GM12878 (cell line): ENCODE measurements at regions not wholly inside any gene's neighbourhood (a gene's known extent, or its start where the extent isn't known, plus 50 kb on each side); places are given as distances from the start of the nearest gene placed in this dataset.

Experiments
- ATAC-seq: fragments of 200-7000 bp; cut with Tn5 transposase; 3 replicates; pipeline ENCODE4 v1.9.1; 2020; ENCODE audit warnings: mild to moderate bottlenecking, moderate library complexity
- BruUV-seq: library from RNA; stranded (reverse); fragments of 400-500 nt; replicated peaks from 2 replicates; lab custom pipeline; 2021; lab: Mats Ljungman, UMichigan
- CTCF ChIA-PET: fragments of 300-600 bp; sonication (Branson Sonifier 250); formaldehyde crosslinking; extraction: SDS; loops from one replicate; lab custom pipeline; 2021; ENCODE audit warnings: inconsistent platforms; lab: Yijun Ruan, JAX
- POLR2A ChIA-PET: fragments of 350-600 bp; formaldehyde crosslinking; extraction: SDS; loops from one replicate; lab custom pipeline; 2021; ENCODE audit warnings: inconsistent platforms; lab: Charles Lee
- RAD21 ChIA-PET: fragments of 300-600 bp; sonication (Branson Sonifier 250); formaldehyde crosslinking; loops from one replicate; lab custom pipeline; 2023; ENCODE audit warnings: antibody characterized with exemption; ENCODE audit not compliant: unreplicated experiment; lab: Charles Lee
- SMC1A ChIA-PET: fragments of 300-600 bp; sonication (Branson Sonifier 250); formaldehyde crosslinking; loops from one replicate; lab custom pipeline; 2023; ENCODE audit not compliant: unreplicated experiment, uncharacterized antibody; lab: Charles Lee
- DNase-seq: peaks from one replicate; pipeline ENCODE4 v3.0.0-alpha.2; 2011; ENCODE audit warnings: low read depth, low spot score
- FAIRE-seq: peaks from 3 replicates; lab custom pipeline; 2011; peaks lifted over from hg19 to GRCh38; lab: Jason Lieb, UNC
- H2AFZ ChIP-seq: 2 replicates; pipeline ENCODE4 v1.6.0; 2011; ENCODE audit warnings: low read depth, low read length, control low read depth; ENCODE audit not compliant: control insufficient read depth
- H3K27ac ChIP-seq: 2 replicates; pipeline ENCODE4 v1.5.1; 2011; ENCODE audit warnings: control low read depth; ENCODE audit not compliant: control insufficient read depth, insufficient read depth
- H3K27me3 ChIP-seq, 2 experiments: replicated peaks in 1 of 2; 2 replicates each; pipeline versions ENCODE4 v1.6.0 to v1.6.1; 2011; ENCODE audit warnings: low read length in 1 of 2; ENCODE audit not compliant: control insufficient read depth in 2 of 2, insufficient read depth in 2 of 2
- H3K36me3 ChIP-seq, 2 experiments: 2 replicates each; pipeline ENCODE4 v1.5.1; 2011; ENCODE audit warnings: low read length in 1 of 2; ENCODE audit not compliant: control insufficient read depth in 2 of 2, insufficient read depth in 2 of 2
- H3K4me1 ChIP-seq: 2 replicates; pipeline ENCODE4 v1.6.1; 2011; ENCODE audit warnings: mild to moderate bottlenecking, low read length, moderate library complexity, mixed read lengths; ENCODE audit not compliant: control insufficient read depth, insufficient read depth
- H3K4me2 ChIP-seq: 2 replicates; pipeline ENCODE4 v1.6.0; 2011; ENCODE audit warnings: control low read depth; ENCODE audit not compliant: control insufficient read depth, insufficient read depth
- H3K4me3 ChIP-seq: fragments of 200-600 bp; sonication (generic); 2 replicates; pipeline ENCODE4 v1.5.1; 2016
- H3K79me2 ChIP-seq: 2 replicates; pipeline ENCODE4 v1.6.0; 2011; ENCODE audit warnings: low read length; ENCODE audit not compliant: control insufficient read depth, insufficient read depth
- H3K9ac ChIP-seq: 2 replicates; pipeline ENCODE4 v1.8.0; 2011; ENCODE audit warnings: low read length, control low read depth, mixed read lengths; ENCODE audit not compliant: control insufficient read depth, insufficient read depth
- H3K9me3 ChIP-seq: replicated peaks from 3 replicates; pipeline ENCODE4 v1.5.1; 2011; ENCODE audit warnings: mild to moderate bottlenecking, low read length; ENCODE audit not compliant: control insufficient read depth, insufficient read depth
- H4K20me1 ChIP-seq: 2 replicates; pipeline ENCODE4 v1.6.0; 2011; ENCODE audit not compliant: control insufficient read depth, insufficient read depth
- CTCF ChIP-seq, 3 experiments: IDR thresholded peaks in 2 of 3; conservative IDR thresholded peaks in 1 of 3; 2 replicates each; pipeline ENCODE4 v1.5.1; 2011; ENCODE audit warnings: low read depth in 3 of 3, low read length in 3 of 3, mild to moderate bottlenecking in 3 of 3, control low read depth in 2 of 3, moderate library complexity in 2 of 3, inconsistent platforms in 1 of 3, mixed read lengths in 1 of 3; ENCODE audit not compliant: control insufficient read depth in 2 of 3, insufficient read depth in 1 of 3; ENCODE audit errors: extremely low read depth in 1 of 3
- E2F4 ChIP-seq: IDR thresholded peaks from 2 replicates; pipeline ENCODE4 v1.6.1; 2012; ENCODE audit warnings: low read depth, low read length, improper control_type of control experiment
- HCFC1 ChIP-seq: fragments of 150-350 bp; IDR thresholded peaks from 2 replicates; pipeline ENCODE4 v1.6.1; 2014; ENCODE audit warnings: low read length
- MAX ChIP-seq: IDR thresholded peaks from 2 replicates; pipeline ENCODE4 v1.6.1; 2012; ENCODE audit warnings: low read depth, low read length, improper control_type of control experiment
- MYC ChIP-seq: IDR thresholded peaks from 2 replicates; pipeline ENCODE4 v1.6.1; 2011; ENCODE audit warnings: mild to moderate bottlenecking, low read length, moderate library complexity, inconsistent platforms; ENCODE audit not compliant: insufficient read depth, insufficient replicate concordance, insufficient read length, severe bottlenecking
- NKRF ChIP-seq: fragments of 450-650 bp; conservative IDR thresholded peaks from 2 replicates; pipeline ENCODE4 v1.6.1; 2017; ENCODE audit warnings: mild to moderate bottlenecking, moderate library complexity
- PKNOX1 ChIP-seq: fragments of 450-650 bp; IDR thresholded peaks from 2 replicates; pipeline ENCODE4 v1.6.1; 2016; ENCODE audit warnings: mild to moderate bottlenecking
- POLR2A ChIP-seq: IDR thresholded peaks from 2 replicates; pipeline ENCODE4 v1.6.1; 2011; ENCODE audit warnings: low read depth, mild to moderate bottlenecking, low read length
- SUPT20H ChIP-seq: IDR thresholded peaks from 2 replicates; pipeline ENCODE4 v1.6.1; 2011; ENCODE audit warnings: low read depth, mild to moderate bottlenecking, low read length, moderate library complexity, borderline replicate concordance; ENCODE audit not compliant: control insufficient read depth
- WGBS: methylation state at CpG from one replicate; pipeline ENCODE4 v1.1.6; 2016; ENCODE audit warnings: low lambda C conversion rate; ENCODE audit not compliant: insufficient replicate concordance, insufficient coverage; ENCODE audit errors: missing lambda C conversion rate; 5-methylcytosine and 5-hydroxymethylcytosine counted together
- in situ Hi-C: fragments of 300-500 bp; cut with MboI; formaldehyde crosslinking; loops from 9 replicates; pipeline ENCODE4 v1.14.3; 2018; ENCODE audit warnings: mixed read lengths
- intact Hi-C: fragments of 100-400 bp; cut with micrococcal nuclease; formaldehyde crosslinking; loops from one replicate; pipeline ENCODE4 v1.14.2; 2022; ENCODE audit not compliant: unreplicated experiment

GRCh38 chr7:16080131-16080530 is 341.2 kb downstream of the CRPPA start:
- no peak overlapping the region for H3K4me2 ChIP-seq
- no peaks in the 10 kb centered on the region for H4K20me1 ChIP-seq
- H3K9ac ChIP-seq: no peak overlapping the region
- FAIRE-seq (no peak), DNase-seq (no peak), ATAC-seq (no peak)
- POLR2A ChIA-PET: no interaction called here
- H2AFZ ChIP-seq: no peak overlapping the region
- no peaks in the 10 kb centered on the region for H3K79me2 ChIP-seq
- 77% methylated on average over 2 of the region's 2 CpGs for WGBS
- H3K36me3 ChIP-seq: no peaks in the 10 kb centered on the region
- no peak overlapping the region for H3K4me3 ChIP-seq
- no peak for TF ChIP-seq SUPT20H
- no peak for TF ChIP-seq HCFC1
- TF ChIP-seq POLR2A: no peak
- no peaks in the 10 kb centered on the region for H3K27me3 ChIP-seq
- SMC1A ChIA-PET: interaction anchor here (0.7 to 1.6 kb wide), 2 partner anchors 18 to 130 kb away, joined by 3 to 4 read pairs; no protein-coding TSS in a partner anchor
- no peak overlapping the region for H3K27ac ChIP-seq
- CTCF ChIA-PET: interaction anchor here (0.6 to 4.4 kb wide), 5 partner anchors 9 to 545 kb away, joined by 3 to 81 read pairs (median 4); no protein-coding TSS in a partner anchor
- H3K4me1 ChIP-seq: no peaks in the 10 kb centered on the region
- intact Hi-C loops (no loop called here), in situ Hi-C loops (loop anchor here (5.0 kb wide), 1 partner anchor 487 kb away; no protein-coding TSS in a partner anchor)
- H3K9me3 ChIP-seq: no peaks in the 10 kb centered on the region
- RAD21 ChIA-PET: interaction anchor here (0.9 kb wide), 1 partner anchor 485 kb away, joined by 4 read pairs; no protein-coding TSS in a partner anchor
- BruUV-seq: no TSS peak

GRCh38 chr7:16079723-16080122 is 341.6 kb downstream of the CRPPA start:
- no peak overlapping the region for H2AFZ ChIP-seq
- no peak overlapping the region for H3K4me2 ChIP-seq
- no peaks in the 10 kb centered on the region for H3K27me3 ChIP-seq
- intact Hi-C loops: loop anchor here (10.0 kb wide), 1 partner anchor 1365 kb away; no protein-coding TSS in a partner anchor
- no peaks in the 10 kb centered on the region for H3K79me2 ChIP-seq
- H3K4me3 ChIP-seq: no peak overlapping the region
- no peaks in the 10 kb centered on the region for H3K9me3 ChIP-seq
- ChIA-PET POLR2A (no interaction called here), SMC1A (interaction anchor here (1.6 kb wide), 1 partner anchor 19 kb away, joined by 4 read pairs; no protein-coding TSS in a partner anchor), RAD21 (no interaction called here), CTCF (interaction anchor here (1.5 to 4.4 kb wide), 2 partner anchors 8 to 485 kb away, joined by 4 to 81 read pairs; no protein-coding TSS in a partner anchor)
- DNase-seq (no peak), FAIRE-seq (no peak), ATAC-seq (no peak)
- no TSS peak for BruUV-seq
- no peaks in the 10 kb centered on the region for H4K20me1 ChIP-seq
- no peak overlapping the region for H3K9ac ChIP-seq
- H3K27ac ChIP-seq: no peak overlapping the region
- 18% methylated on average over 3 of the region's 3 CpGs for WGBS
- no peaks in the 10 kb centered on the region for H3K4me1 ChIP-seq
- in situ Hi-C loops: loop anchor here (5.0 kb wide), 1 partner anchor 488 kb away; no protein-coding TSS in a partner anchor
- H3K36me3 ChIP-seq: no peaks in the 10 kb centered on the region
- no peak for TF ChIP-seq MAX
- no peak for TF ChIP-seq PKNOX1
- TF ChIP-seq CTCF (IDR thresholded peaks at IDR 0.05 in 2 of 3, conservative IDR thresholded peaks at IDR 0.05 in 1 of 3; ENCODE audit: control insufficient read depth in 2 of 3, extremely low read depth in 1 of 3, insufficient read depth in 1 of 3, low read depth in 3 of 3, low read length in 3 of 3): no peak
- no peak for TF ChIP-seq MYC
- TF ChIP-seq E2F4: no peak
- no peak for TF ChIP-seq NKRF
